ENCODE measurements at regions not wholly inside any gene's neighbourhood (a gene's known extent, or its start where the extent isn't known, plus 50 kb on each side); places are given as distances from the start of the nearest gene placed in this dataset.
A peak's percentile ranks its signal among the peaks of the same experiment; 100 is the strongest.
"Not testable (repeated sequence)": the region's sequence is repeated elsewhere in the genome, so short reads cannot be mapped to it uniquely, and the experiment has no call there.

- no peak for DNase-seq
Observed at GRCh38 chr17:33862772-33863602, 392.1 kb upstream of the CCL2 start.

GRCh38 chr17:33864758-33865229 lies 390.3 kb upstream of the CCL2 start:
- DNase-seq: peak; percentile 64

- no peak for DNase-seq
Observed at GRCh38 chr17:33868899-33869298, 386.2 kb upstream of the CCL2 start.

GRCh38 chr17:33870936-33871335 lies 384.1 kb upstream of the CCL2 start:
- DNase-seq: no peak

GRCh38 chr17:33871720-33872540 lies 383.2 kb upstream of the CCL2 start:
- peak; percentile 61 for DNase-seq

- DNase-seq: no peak
Observed at GRCh38 chr17:33873201-33873617, 381.9 kb upstream of the CCL2 start.

GRCh38 chr17:33874617-33875060 lies 380.4 kb upstream of the CCL2 start:
- no peak for DNase-seq

- DNase-seq: no peak
Observed at GRCh38 chr17:33875973-33876372, 379.1 kb upstream of the CCL2 start.

GRCh38 chr17:33882273-33882672 lies 372.8 kb upstream of the CCL2 start:
- DNase-seq: not testable (repeated sequence)

- not testable (repeated sequence) for DNase-seq
Observed at GRCh38 chr17:33882677-33883076, 372.4 kb upstream of the CCL2 start.

- DNase-seq: no peak
Observed at GRCh38 chr17:33888455-33888854, 366.6 kb upstream of the CCL2 start.

GRCh38 chr17:33889040-33889439 lies 366.0 kb upstream of the CCL2 start:
- DNase-seq: no peak

GRCh38 chr17:33889766-33890165 lies 365.3 kb upstream of the CCL2 start:
- DNase-seq: no peak

- no peak for DNase-seq
Observed at GRCh38 chr17:33892717-33893591, 362.1 kb upstream of the CCL2 start.

- no peak for DNase-seq
Observed at GRCh38 chr17:33895491-33895890, 359.6 kb upstream of the CCL2 start.

GRCh38 chr17:33896263-33896662 lies 358.8 kb upstream of the CCL2 start:
- no peak for DNase-seq

GRCh38 chr17:33901085-33901484 lies 354.0 kb upstream of the CCL2 start:
- DNase-seq: no peak

GRCh38 chr17:33902901-33903449 lies 352.1 kb upstream of the CCL2 start:
- DNase-seq: no peak

GRCh38 chr17:33904476-33904875 lies 350.6 kb upstream of the CCL2 start:
- DNase-seq: no peak

- no peak for DNase-seq
Observed at GRCh38 chr17:33905338-33905800, 349.7 kb upstream of the CCL2 start.

- DNase-seq: no peak
Observed at GRCh38 chr17:33908363-33909064, 346.6 kb upstream of the CCL2 start.
